ENCODE measurements at regions not wholly inside any gene's neighbourhood (a gene's known extent, or its start where the extent isn't known, plus 50 kb on each side); places are given as distances from the start of the nearest gene placed in this dataset.

- TF ChIP-seq POLR2A (IDR thresholded peaks at IDR 0.05) (no peak), EP300 (IDR thresholded peaks at IDR 0.05) (no peak), CTCF (IDR thresholded peaks at IDR 0.05) (no peak), POLR2AphosphoS5 (IDR thresholded peaks at IDR 0.05) (no peak)
These were observed 123.8 kb upstream of the RTL1 start for GRCh38 chr14:101027291-101027690.

Measured in suprapubic skin (tissue), 4 donors.